A673 (cell line): ENCODE measurements at regions not wholly inside any gene's neighbourhood (a gene's known extent, or its start where the extent isn't known, plus 50 kb on each side); places are given as distances from the start of the nearest gene placed in this dataset.

Experiments
- BruUV-seq: library from RNA; stranded (reverse); fragments of 400-500 nt; replicated peaks from 2 replicates; lab custom pipeline; 2021; lab: Mats Ljungman, UMichigan
- CTCF ChIA-PET: fragments of 300-600 bp; sonication (Branson Sonifier 250); formaldehyde crosslinking; loops from one replicate; lab custom pipeline; 2022; ENCODE audit warnings: antibody characterized with exemption; lab: Charles Lee
- POLR2A ChIA-PET: fragments of 300-600 bp; sonication (Branson Sonifier 250); formaldehyde crosslinking; loops from one replicate; lab custom pipeline; 2022; ENCODE audit warnings: antibody characterized with exemption; ENCODE audit not compliant: low non-redundant PET; lab: Charles Lee
- DNase-seq: peaks from one replicate; pipeline ENCODE4 v3.0.0-alpha.2; 2015; ENCODE audit warnings: low spot score
- H3K27ac ChIP-seq: fragments of 200-600 bp; sonication (generic); 2 replicates; pipeline ENCODE4 v1.5.1; 2016; ENCODE audit warnings: mixed run types, low read depth, mild to moderate bottlenecking, mixed read lengths, antibody characterized with exemption, low read length; ENCODE audit not compliant: poor library complexity, severe bottlenecking
- H3K27me3 ChIP-seq: fragments of 200-600 bp; sonication (generic); replicated peaks from 2 replicates; pipeline ENCODE4 v1.6.1; 2017; ENCODE audit warnings: mixed run types, low read depth, mild to moderate bottlenecking, mixed read lengths, antibody characterized with exemption, low read length; ENCODE audit not compliant: insufficient read depth, poor library complexity
- H3K36me3 ChIP-seq: fragments of 200-600 bp; sonication (generic); 2 replicates; pipeline ENCODE4 v1.6.1; 2016; ENCODE audit warnings: mixed run types, mild to moderate bottlenecking, mixed read lengths, antibody characterized with exemption, low read length; ENCODE audit not compliant: insufficient read depth, poor library complexity, severe bottlenecking
- H3K4me1 ChIP-seq: fragments of 200-600 bp; sonication (generic); 2 replicates; pipeline ENCODE4 v1.6.1; 2017; ENCODE audit warnings: mixed run types, mild to moderate bottlenecking, mixed read lengths, antibody characterized with exemption, low read length; ENCODE audit not compliant: insufficient read depth, poor library complexity, severe bottlenecking
- H3K4me3 ChIP-seq: fragments of 200-600 bp; sonication (generic); 2 replicates; pipeline ENCODE4 v1.5.1; 2016; ENCODE audit warnings: low read depth, mixed run types, mild to moderate bottlenecking, mixed read lengths, low read length; ENCODE audit not compliant: poor library complexity, severe bottlenecking
- H3K9me3 ChIP-seq: fragments of 200-600 bp; sonication (generic); 2 replicates; pipeline ENCODE4 v1.6.1; 2016; ENCODE audit warnings: mixed run types, low read depth, mild to moderate bottlenecking, mixed read lengths, antibody characterized with exemption, low read length; ENCODE audit not compliant: poor library complexity, severe bottlenecking
- EZH2 ChIP-seq: fragments of 200-600 bp; sonication (generic); IDR thresholded peaks from 2 replicates; pipeline ENCODE4 v1.6.1; 2017; ENCODE audit warnings: borderline replicate concordance, low read depth, mild to moderate bottlenecking, mixed read lengths, antibody characterized with exemption, low read length; ENCODE audit not compliant: poor library complexity, severe bottlenecking
- intact Hi-C: fragments of 100-400 bp; cut with micrococcal nuclease; formaldehyde crosslinking; loops from one replicate; pipeline ENCODE4 v1.10.0; 2022; ENCODE audit not compliant: unreplicated experiment
- TF ChIP-seq, protein P1 (sequence below): fragments of 300-800, 200-600 bp; sonication (generic); conservative IDR thresholded peaks from 2 replicates; pipeline ENCODE4 v1.5.1; 2017; ENCODE audit warnings: low read depth, mild to moderate bottlenecking, antibody characterized with exemption, low read length, moderate library complexity, mixed read lengths

DNA sequence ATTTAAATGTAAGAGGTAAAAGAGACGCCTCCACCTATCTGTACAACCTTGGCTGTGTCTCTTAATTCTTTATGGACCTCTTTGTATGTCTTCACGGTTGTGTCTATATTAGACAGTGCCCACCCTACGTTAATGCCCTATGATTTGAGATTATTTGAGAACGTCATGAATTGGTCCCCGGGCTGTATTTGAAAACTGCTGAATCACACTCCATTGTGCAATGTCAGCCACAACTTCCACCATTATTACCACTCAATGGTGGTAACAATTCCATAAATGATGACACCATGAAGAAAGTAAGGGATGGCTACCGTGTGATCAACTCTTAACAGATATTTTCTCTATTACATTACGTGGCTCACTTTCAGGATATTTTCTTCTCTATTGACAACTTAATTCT lies 182.4 kb upstream of the RBFOX1 start:
- H3K9me3 ChIP-seq: no peaks in the 10 kb centered on the region
- intact Hi-C loops: no loop called here
- no peak overlapping the region for H3K27ac ChIP-seq
- POLR2A ChIA-PET: no interaction called here
- no peak overlapping the region for H3K4me3 ChIP-seq
- CTCF ChIA-PET: no interaction called here
- BruUV-seq: no TSS peak
- TF ChIP-seq, protein P1, sequence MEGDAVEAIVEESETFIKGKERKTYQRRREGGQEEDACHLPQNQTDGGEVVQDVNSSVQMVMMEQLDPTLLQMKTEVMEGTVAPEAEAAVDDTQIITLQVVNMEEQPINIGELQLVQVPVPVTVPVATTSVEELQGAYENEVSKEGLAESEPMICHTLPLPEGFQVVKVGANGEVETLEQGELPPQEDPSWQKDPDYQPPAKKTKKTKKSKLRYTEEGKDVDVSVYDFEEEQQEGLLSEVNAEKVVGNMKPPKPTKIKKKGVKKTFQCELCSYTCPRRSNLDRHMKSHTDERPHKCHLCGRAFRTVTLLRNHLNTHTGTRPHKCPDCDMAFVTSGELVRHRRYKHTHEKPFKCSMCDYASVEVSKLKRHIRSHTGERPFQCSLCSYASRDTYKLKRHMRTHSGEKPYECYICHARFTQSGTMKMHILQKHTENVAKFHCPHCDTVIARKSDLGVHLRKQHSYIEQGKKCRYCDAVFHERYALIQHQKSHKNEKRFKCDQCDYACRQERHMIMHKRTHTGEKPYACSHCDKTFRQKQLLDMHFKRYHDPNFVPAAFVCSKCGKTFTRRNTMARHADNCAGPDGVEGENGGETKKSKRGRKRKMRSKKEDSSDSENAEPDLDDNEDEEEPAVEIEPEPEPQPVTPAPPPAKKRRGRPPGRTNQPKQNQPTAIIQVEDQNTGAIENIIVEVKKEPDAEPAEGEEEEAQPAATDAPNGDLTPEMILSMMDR: no peak
- TF ChIP-seq EZH2: no peak
- H3K36me3 ChIP-seq: no peaks in the 10 kb centered on the region
- no peaks in the 10 kb centered on the region for H3K27me3 ChIP-seq
- no peak for DNase-seq
- no peaks in the 10 kb centered on the region for H3K4me1 ChIP-seq

DNA sequence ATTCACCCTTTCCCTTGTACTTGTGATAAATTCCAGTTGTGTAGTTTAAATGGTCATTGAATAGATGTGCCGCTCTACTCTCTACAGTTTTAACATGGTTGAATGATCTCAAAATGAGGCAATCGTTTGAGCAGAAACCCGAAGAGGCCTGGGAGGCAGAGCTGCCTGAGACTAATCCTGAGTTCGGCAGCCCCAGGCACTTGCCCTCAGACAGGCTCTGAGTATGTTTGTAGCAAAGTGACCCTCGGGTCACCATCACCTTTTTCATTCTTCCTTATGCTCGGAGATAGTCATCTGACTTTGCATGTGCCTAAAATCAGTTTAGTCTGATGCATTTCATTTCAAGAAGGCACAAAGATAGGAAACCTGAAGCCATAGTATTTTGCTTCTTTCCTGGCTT lies 184.0 kb upstream of the RBFOX1 start:
- Histone ChIP-seq H3K27me3 (no peaks in the 10 kb centered on the region), H3K36me3 (no peaks in the 10 kb centered on the region), H3K9me3 (no peaks in the 10 kb centered on the region), H3K4me1 (no peaks in the 10 kb centered on the region), H3K27ac (no peak overlapping the region), H3K4me3 (no peak overlapping the region)
- intact Hi-C loops: no loop called here
- POLR2A ChIA-PET: no interaction called here
- no peak for DNase-seq
- TF ChIP-seq, protein P1: no peak
- no peak for TF ChIP-seq EZH2
- CTCF ChIA-PET: no interaction called here
- BruUV-seq: no TSS peak

DNA sequence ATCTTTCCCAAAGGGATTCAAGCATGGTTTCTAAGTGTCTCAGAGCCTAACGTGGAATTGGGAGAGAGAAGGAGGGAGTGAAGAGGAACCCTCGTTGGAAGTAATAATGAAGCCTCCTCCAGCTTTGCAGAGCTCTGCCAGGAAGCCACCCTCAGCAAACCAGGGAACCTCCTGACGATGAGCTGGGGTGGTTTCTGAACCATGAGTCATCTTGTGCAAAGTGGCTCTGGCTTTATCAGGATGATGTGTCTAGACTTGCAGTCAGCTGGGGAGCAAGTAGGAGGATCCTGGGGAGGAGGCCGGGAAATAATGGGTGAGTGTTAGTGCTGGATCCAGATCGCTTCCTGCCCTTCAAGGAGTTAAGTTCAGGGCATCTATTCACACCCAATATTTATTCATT lies 191.7 kb upstream of the RBFOX1 start:
- CTCF ChIA-PET: no interaction called here
- no peak for DNase-seq

More for the DNA sequence above, 191.7 kb upstream of the RBFOX1 start:
- BruUV-seq: no TSS peak
- H3K27me3 ChIP-seq: no peaks in the 10 kb centered on the region
- intact Hi-C loops: no loop called here
- no peaks in the 10 kb centered on the region for H3K4me1 ChIP-seq
- no peaks in the 10 kb centered on the region for H3K36me3 ChIP-seq
- no peak overlapping the region for H3K4me3 ChIP-seq
- POLR2A ChIA-PET: no interaction called here
- no peak overlapping the region for H3K27ac ChIP-seq
- H3K9me3 ChIP-seq: peaks cover 6% of the 10 kb centered on the region
- TF ChIP-seq, protein P1: no peak
- TF ChIP-seq EZH2: no peak
